GM23338 (cell line): ENCODE measurements at regions not wholly inside any gene's neighbourhood (a gene's known extent, or its start where the extent isn't known, plus 50 kb on each side); places are given as distances from the start of the nearest gene placed in this dataset.

ENCODE experiments used
- ATAC-seq: fragments of 200-7000 bp; cut with Tn5 transposase; 3 replicates; pipeline ENCODE4 v1.9.1; 2020
- DNase-seq: peaks from one replicate; pipeline ENCODE4 v3.0.0-alpha.2; 2015; ENCODE audit warnings: low spot score
- H2AFZ ChIP-seq: fragments of 200-600 bp; sonication (generic); 2 replicates; pipeline ENCODE4 v1.8.0; 2016; ENCODE audit warnings: antibody characterized with exemption, mild to moderate bottlenecking, moderate library complexity
- H3F3A ChIP-seq: fragments of 200-600 bp; sonication (generic); replicated peaks from 2 replicates; pipeline ENCODE4 v1.8.0; 2017; ENCODE audit warnings: antibody characterized with exemption, mixed run types, low read depth
- H3K27ac ChIP-seq: fragments of 200-600 bp; sonication (generic); 2 replicates; pipeline ENCODE4 v1.6.1; 2016; ENCODE audit warnings: low read depth
- H3K27me3 ChIP-seq: fragments of 200-600 bp; sonication (generic); 2 replicates; pipeline ENCODE4 v1.8.0; 2016; ENCODE audit warnings: mild to moderate bottlenecking, mixed run types, moderate library complexity; ENCODE audit not compliant: insufficient read depth
- H3K36me3 ChIP-seq: fragments of 200-600 bp; sonication (generic); 2 replicates; pipeline ENCODE4 v1.8.0; 2016; ENCODE audit warnings: mild to moderate bottlenecking; ENCODE audit not compliant: insufficient read depth
- H3K4me1 ChIP-seq: fragments of 200-600 bp; sonication (generic); 2 replicates; pipeline ENCODE4 v1.8.0; 2016; ENCODE audit warnings: mild to moderate bottlenecking, moderate library complexity; ENCODE audit not compliant: insufficient read depth
- H3K4me2 ChIP-seq: fragments of 200-600 bp; sonication (generic); 2 replicates; pipeline ENCODE4 v1.7.1; 2017; ENCODE audit warnings: mixed run types
- H3K4me3 ChIP-seq: fragments of 200-600 bp; sonication (generic); 2 replicates; pipeline ENCODE4 v1.6.1; 2016; ENCODE audit warnings: mixed run types
- H3K79me2 ChIP-seq: fragments of 200-600 bp; sonication (generic); replicated peaks from 2 replicates; pipeline ENCODE4 v1.8.0; 2017; ENCODE audit warnings: mild to moderate bottlenecking; ENCODE audit not compliant: insufficient read depth
- H3K9me2 ChIP-seq: fragments of 200-600 bp; sonication (generic); 2 replicates; pipeline ENCODE4 v1.8.0; 2017; ENCODE audit not compliant: insufficient read depth
- H4K20me1 ChIP-seq: fragments of 200-600 bp; sonication (generic); replicated peaks from 2 replicates; pipeline ENCODE4 v1.8.0; 2017; ENCODE audit warnings: mild to moderate bottlenecking; ENCODE audit not compliant: insufficient read depth
- H3K27ac Mint-ChIP-seq: 2 replicates; pipeline ENCODE4 v1.8.0; 2020; ENCODE audit warnings: inconsistent platforms, mild to moderate bottlenecking, moderate library complexity, mixed read lengths
- H3K27me3 Mint-ChIP-seq: 3 replicates; pipeline ENCODE4 v1.8.0; 2022; ENCODE audit warnings: low read depth, mild to moderate bottlenecking, moderate library complexity, mixed read lengths, inconsistent platforms; ENCODE audit not compliant: insufficient read depth, poor library complexity
- H3K36me3 Mint-ChIP-seq: 3 replicates; pipeline ENCODE4 v1.8.0; 2021; ENCODE audit warnings: low read depth, mild to moderate bottlenecking, inconsistent platforms, moderate library complexity, mixed read lengths
- H3K4me1 Mint-ChIP-seq: 3 replicates; pipeline ENCODE4 v1.8.0; 2020; ENCODE audit warnings: mild to moderate bottlenecking, inconsistent platforms, mixed read lengths
- H3K4me3 Mint-ChIP-seq: 3 replicates; pipeline ENCODE4 v1.8.0; 2021; ENCODE audit warnings: moderate library complexity, mild to moderate bottlenecking, inconsistent platforms, mixed read lengths
- H3K9me3 Mint-ChIP-seq: 3 replicates; pipeline ENCODE4 v1.8.0; 2020; ENCODE audit warnings: moderate library complexity, mild to moderate bottlenecking, inconsistent platforms, mixed read lengths
- CREB1 ChIP-seq: fragments of 250-450 bp; sonication (Bioruptor Pico); IDR thresholded peaks from 2 replicates; pipeline ENCODE4 v1.5.0; 2020; ENCODE audit warnings: low read depth, mild to moderate bottlenecking, moderate library complexity
- CTCF ChIP-seq, 2 experiments: fragments of 200-600 bp in 1 of 2; sonication (generic) in 1 of 2; conservative IDR thresholded peaks; 2 replicates each; pipeline versions ENCODE4 v1.5.1 to v1.6.1; 2016 to 2017; ENCODE audit warnings: antibody characterized with exemption in 2 of 2, low read depth in 2 of 2, mild to moderate bottlenecking in 2 of 2, moderate library complexity in 1 of 2
- ETS1 ChIP-seq: IDR thresholded peaks from 2 replicates; pipeline ENCODE4 v1.6.1; 2016; ENCODE audit warnings: antibody characterized with exemption
- EZH2 ChIP-seq: fragments of 200-600 bp; sonication (generic); IDR thresholded peaks from one replicate; pipeline ENCODE4 v1.8.0; 2017; ENCODE audit warnings: antibody characterized with exemption, mild to moderate bottlenecking, low read depth; ENCODE audit not compliant: unreplicated experiment
- EZH2phosphoT487 ChIP-seq: fragments of 200-600 bp; sonication (generic); IDR thresholded peaks from one replicate; pipeline ENCODE4 v1.8.1; 2018; ENCODE audit warnings: antibody characterized with exemption; ENCODE audit not compliant: unreplicated experiment
- JUNB ChIP-seq: IDR thresholded peaks from one replicate; pipeline ENCODE4 v1.6.1; 2016; ENCODE audit warnings: antibody characterized with exemption; ENCODE audit not compliant: unreplicated experiment
- NANOG ChIP-seq: IDR thresholded peaks from 2 replicates; pipeline ENCODE4 v1.6.1; 2016; ENCODE audit warnings: antibody characterized with exemption, borderline replicate concordance
- REST ChIP-seq: IDR thresholded peaks from one replicate; pipeline ENCODE4 v1.6.1; 2018; ENCODE audit warnings: antibody characterized with exemption; ENCODE audit not compliant: unreplicated experiment
- STAT1 ChIP-seq: IDR thresholded peaks from one replicate; pipeline ENCODE4 v1.6.1; 2016; ENCODE audit warnings: antibody characterized with exemption; ENCODE audit not compliant: unreplicated experiment
- ZNF114 ChIP-seq: fragments of 250-450 bp; sonication (Bioruptor Pico); IDR thresholded peaks from 2 replicates; pipeline ENCODE4 v1.5.0; 2020; ENCODE audit warnings: mild to moderate bottlenecking, moderate library complexity
- ZNF331 ChIP-seq: fragments of 250-450 bp; sonication (Bioruptor Pico); IDR thresholded peaks from 2 replicates; pipeline ENCODE4 v1.5.0; 2020; ENCODE audit warnings: low read depth, mild to moderate bottlenecking, moderate library complexity
- ZNF462 ChIP-seq: fragments of 250-450 bp; sonication (Bioruptor Pico); IDR thresholded peaks from 2 replicates; pipeline ENCODE4 v1.5.0; 2020; ENCODE audit warnings: mild to moderate bottlenecking, moderate library complexity

GRCh38 chr2:12334412-12334966 is 382.2 kb upstream of the TRIB2 start:
- H3K27ac Mint-ChIP-seq, result no peak overlapping the region

More at GRCh38 chr2:12334412-12334966, 382.2 kb upstream of the TRIB2 start:
- no peaks in the 10 kb centered on the region for H3K36me3 ChIP-seq
- no peak overlapping the region for H3K4me3 ChIP-seq
- Mint-ChIP-seq H3K36me3 (no peaks in the 10 kb centered on the region; the same call in 2 of the 3 replicates), H3K9me3 (peaks cover 6% of the 10 kb centered on the region; the same call in 2 of the 3 replicates), H3K4me1 (no peaks in the 10 kb centered on the region), H3K4me3 (no peak overlapping the region), H3K27me3 (peaks cover 2% of the 10 kb centered on the region)
- H4K20me1 ChIP-seq, result no peaks in the 10 kb centered on the region
- no peak overlapping the region for H3K4me2 ChIP-seq
- H3K27me3 ChIP-seq, result no peaks in the 10 kb centered on the region
- no peaks in the 10 kb centered on the region for H3F3A ChIP-seq
- H3K79me2 ChIP-seq, result no peaks in the 10 kb centered on the region
- no peak overlapping the region for H2AFZ ChIP-seq
- ATAC-seq, result no peak
- H3K27ac ChIP-seq, result no peak overlapping the region
- no peak for DNase-seq
- H3K9me2 ChIP-seq, result peaks cover 12% of the 10 kb centered on the region; the same call in 1 of the 2 replicates
- H3K4me1 ChIP-seq, result no peaks in the 10 kb centered on the region
- TF ChIP-seq ZNF114 (CRISPR knock-in tag) (no peak), ETS1 (no peak), STAT1 (no peak), NANOG (no peak), REST (no peak), EZH2phosphoT487 (no peak), CREB1 (CRISPR knock-in tag) (no peak), ZNF331 (no peak), ZNF462 (CRISPR knock-in tag) (no peak), CTCF (conservative IDR thresholded peaks at IDR 0.05; ENCODE audit: low read depth in 2 of 2) (no peak), EZH2 (no peak), JUNB (no peak)
